DOHH2 (cell line): ENCODE measurements at regions not wholly inside any gene's neighbourhood (a gene's known extent, or its start where the extent isn't known, plus 50 kb on each side); places are given as distances from the start of the nearest gene placed in this dataset.

ENCODE experiments used
- EZH2phosphoT487 ChIP-seq: fragments of 200-600 bp; sonication (generic); IDR thresholded peaks from 2 replicates; pipeline ENCODE4 v1.6.1; 2017; ENCODE audit warnings: borderline replicate concordance, mild to moderate bottlenecking, antibody characterized with exemption, low read length, moderate library complexity, mixed read lengths
- TF ChIP-seq, protein P1 (sequence below): fragments of 200-600 bp; sonication (generic); IDR thresholded peaks from one replicate; pipeline ENCODE4 v1.5.1; 2014; ENCODE audit warnings: antibody characterized with exemption, mild to moderate bottlenecking, low read depth, low read length; ENCODE audit not compliant: poor library complexity, severe bottlenecking

DNA sequence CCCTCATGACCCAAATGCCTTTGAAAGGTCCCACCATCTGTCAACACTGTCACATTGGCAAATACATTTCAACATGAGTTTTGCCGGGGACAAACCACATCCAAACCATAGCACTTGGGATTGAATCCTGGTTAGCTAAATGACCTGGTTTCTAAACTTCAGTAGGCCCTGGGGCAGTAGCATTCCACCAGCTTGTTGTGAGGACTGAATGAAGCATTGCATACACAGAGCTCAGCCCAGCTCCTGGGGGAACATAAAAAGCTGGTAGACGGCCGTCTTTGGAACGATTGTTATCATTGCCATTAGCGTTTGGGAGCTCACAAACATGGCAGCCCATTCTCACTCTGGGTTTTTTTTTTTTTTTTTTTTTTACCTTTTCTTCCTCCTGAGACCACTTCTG is 57.5 kb upstream of the CXCR4 start:
- TF ChIP-seq, protein P1, sequence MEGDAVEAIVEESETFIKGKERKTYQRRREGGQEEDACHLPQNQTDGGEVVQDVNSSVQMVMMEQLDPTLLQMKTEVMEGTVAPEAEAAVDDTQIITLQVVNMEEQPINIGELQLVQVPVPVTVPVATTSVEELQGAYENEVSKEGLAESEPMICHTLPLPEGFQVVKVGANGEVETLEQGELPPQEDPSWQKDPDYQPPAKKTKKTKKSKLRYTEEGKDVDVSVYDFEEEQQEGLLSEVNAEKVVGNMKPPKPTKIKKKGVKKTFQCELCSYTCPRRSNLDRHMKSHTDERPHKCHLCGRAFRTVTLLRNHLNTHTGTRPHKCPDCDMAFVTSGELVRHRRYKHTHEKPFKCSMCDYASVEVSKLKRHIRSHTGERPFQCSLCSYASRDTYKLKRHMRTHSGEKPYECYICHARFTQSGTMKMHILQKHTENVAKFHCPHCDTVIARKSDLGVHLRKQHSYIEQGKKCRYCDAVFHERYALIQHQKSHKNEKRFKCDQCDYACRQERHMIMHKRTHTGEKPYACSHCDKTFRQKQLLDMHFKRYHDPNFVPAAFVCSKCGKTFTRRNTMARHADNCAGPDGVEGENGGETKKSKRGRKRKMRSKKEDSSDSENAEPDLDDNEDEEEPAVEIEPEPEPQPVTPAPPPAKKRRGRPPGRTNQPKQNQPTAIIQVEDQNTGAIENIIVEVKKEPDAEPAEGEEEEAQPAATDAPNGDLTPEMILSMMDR = no peak
- no peak for TF ChIP-seq EZH2phosphoT487
